ENCODE measurements at regions not wholly inside any gene's neighbourhood (a gene's known extent, or its start where the extent isn't known, plus 50 kb on each side); places are given as distances from the start of the nearest gene placed in this dataset.

GRCh38 chr3:70571696-70572095 is 259.3 kb upstream of the MDFIC2 start:
- no TSS peak for BruUV-seq (replicated peaks)
- no peak overlapping the region for H2AFZ ChIP-seq (ENCODE audit: low read depth, low read length)
- no peak overlapping the region for H3K27ac ChIP-seq (ENCODE audit: insufficient read depth, low read depth, low read length)
- H3K79me2 ChIP-seq (ENCODE audit: control insufficient read depth, insufficient read depth, low read length): no peaks in the 10 kb centered on the region
- no peaks in the 10 kb centered on the region for H3K36me3 ChIP-seq (ENCODE audit: control insufficient read depth in 2 of 2, extremely low read depth in 1 of 2, insufficient read depth in 2 of 2, low read length in 2 of 2)
- no peaks in the 10 kb centered on the region for H3K9me1 ChIP-seq (replicated peaks; ENCODE audit: control insufficient read depth, extremely low read depth, insufficient read depth, low read length)
- ChIA-PET POLR2A (no interaction called here), CTCF (interaction anchor here (2.1 kb wide), 1 partner anchor 21 kb away, joined by 8 read pairs; no protein-coding TSS in a partner anchor)
- no peaks in the 10 kb centered on the region for H3K9me3 ChIP-seq (replicated peaks; ENCODE audit: control insufficient read depth, insufficient read depth, low read length)
- no peak overlapping the region for H3K9ac ChIP-seq (replicated peaks; ENCODE audit: extremely low read depth, insufficient read depth, low read length)
- H3K4me3 ChIP-seq (replicated peaks in 1 of 3; ENCODE audit: insufficient read depth in 1 of 3, low read depth in 1 of 3, low read length in 3 of 3): no peak overlapping the region
- DNase-seq (ENCODE audit: low read depth, low spot score) (no peak), FAIRE-seq (no peak)
- no peak overlapping the region for H3K4me2 ChIP-seq (ENCODE audit: insufficient read depth, low read length)
- TF ChIP-seq EZH2 (IDR thresholded peaks at IDR 0.05; ENCODE audit: borderline replicate concordance, low read depth, low read length, severe bottlenecking) (no peak), FOS (IDR thresholded peaks at IDR 0.05; ENCODE audit: borderline replicate concordance, insufficient read depth, low read length) (no peak), MAX (IDR thresholded peaks at IDR 0.05; ENCODE audit: insufficient read depth, insufficient read length) (no peak), POLR2A (IDR thresholded peaks at IDR 0.05; ENCODE audit: low read depth, low read length) (no peak), GATA2 (IDR thresholded peaks at IDR 0.05; ENCODE audit: insufficient read depth, insufficient read length, low read depth, low read length) (no peak)
- peaks cover under 1 to 6% of the 10 kb centered on the region in 2 experiments for H3K27me3 ChIP-seq (ENCODE audit: control insufficient read depth in 2 of 2, insufficient read depth in 2 of 2, low read length in 2 of 2)
- dilution Hi-C loops (cut with MboI; ENCODE audit: extremely low pct_ligation_motif_present, low sequenced_read_pairs) (no loop called here), intact Hi-C loops (cut with micrococcal nuclease) (no loop called here)
- H3K4me1 ChIP-seq (ENCODE audit: control insufficient read depth, extremely low read depth, insufficient read depth, low read length): no peaks in the 10 kb centered on the region
- no peaks in the 10 kb centered on the region for H4K20me1 ChIP-seq (replicated peaks; ENCODE audit: control insufficient read depth, extremely low read depth, insufficient read depth, low read length)

GRCh38 chr3:70570584-70570983 is 258.1 kb upstream of the MDFIC2 start:
- no peak overlapping the region for H3K9ac ChIP-seq (replicated peaks; ENCODE audit: extremely low read depth, insufficient read depth, low read length)
- no peaks in the 10 kb centered on the region for H4K20me1 ChIP-seq (replicated peaks; ENCODE audit: control insufficient read depth, extremely low read depth, insufficient read depth, low read length)
- dilution Hi-C loops (cut with MboI; ENCODE audit: extremely low pct_ligation_motif_present, low sequenced_read_pairs): no loop called here
- H2AFZ ChIP-seq (ENCODE audit: low read depth, low read length): no peak overlapping the region
- TF ChIP-seq MAX (IDR thresholded peaks at IDR 0.05; ENCODE audit: insufficient read depth, insufficient read length): no peak
- TF ChIP-seq POLR2A (IDR thresholded peaks at IDR 0.05; ENCODE audit: low read depth, low read length): no peak
- TF ChIP-seq POLR2AphosphoS5 (IDR thresholded peaks at IDR 0.05; ENCODE audit: insufficient read depth, low read depth, low read length): no peak
- no peak for TF ChIP-seq CTCF (IDR thresholded peaks at IDR 0.05; ENCODE audit: extremely low read depth in 1 of 2, insufficient read depth in 1 of 2, low read depth in 1 of 2, low read length in 2 of 2)
- TF ChIP-seq EZH2 (IDR thresholded peaks at IDR 0.05; ENCODE audit: borderline replicate concordance, low read depth, low read length, severe bottlenecking): no peak
- TF ChIP-seq MYC (IDR thresholded peaks at IDR 0.05; ENCODE audit: low read depth, low read length): no peak
- no peak for TF ChIP-seq FOS (IDR thresholded peaks at IDR 0.05; ENCODE audit: borderline replicate concordance, insufficient read depth, low read length)
- TF ChIP-seq JUN (IDR thresholded peaks at IDR 0.05; ENCODE audit: borderline replicate concordance, insufficient read depth, insufficient read length, low read depth): no peak
- no peak for TF ChIP-seq GATA2 (IDR thresholded peaks at IDR 0.05; ENCODE audit: insufficient read depth, insufficient read length, low read depth, low read length)
- no peak overlapping the region for H3K27ac ChIP-seq (ENCODE audit: insufficient read depth, low read depth, low read length)
- H3K4me3 ChIP-seq (replicated peaks in 1 of 3; ENCODE audit: insufficient read depth in 1 of 3, low read depth in 1 of 3, low read length in 3 of 3): no peak overlapping the region
- no peaks in the 10 kb centered on the region for H3K9me3 ChIP-seq (replicated peaks; ENCODE audit: control insufficient read depth, insufficient read depth, low read length)
- no TSS peak for BruUV-seq (replicated peaks)
- no peaks in the 10 kb centered on the region for H3K4me1 ChIP-seq (ENCODE audit: control insufficient read depth, extremely low read depth, insufficient read depth, low read length)
- POLR2A ChIA-PET: no interaction called here
- intact Hi-C loops (cut with micrococcal nuclease): no loop called here
- CTCF ChIA-PET: no interaction called here
- H3K9me1 ChIP-seq (replicated peaks; ENCODE audit: control insufficient read depth, extremely low read depth, insufficient read depth, low read length): no peaks in the 10 kb centered on the region
- no peaks in the 10 kb centered on the region for H3K36me3 ChIP-seq (ENCODE audit: control insufficient read depth in 2 of 2, extremely low read depth in 1 of 2, insufficient read depth in 2 of 2, low read length in 2 of 2)
- FAIRE-seq (no peak), DNase-seq (ENCODE audit: low read depth, low spot score) (no peak)
- H3K79me2 ChIP-seq (ENCODE audit: control insufficient read depth, insufficient read depth, low read length): no peaks in the 10 kb centered on the region
- peaks cover 0 to 4% of the 10 kb centered on the region in 2 experiments for H3K27me3 ChIP-seq (ENCODE audit: control insufficient read depth in 2 of 2, insufficient read depth in 2 of 2, low read length in 2 of 2)
- H3K4me2 ChIP-seq (ENCODE audit: insufficient read depth, low read length): no peak overlapping the region

Measured in endothelial cell of umbilical vein (primary cell).